Psoas muscle (tissue), 7 donors: ENCODE measurements at regions not wholly inside any gene's neighbourhood (a gene's known extent, or its start where the extent isn't known, plus 50 kb on each side); places are given as distances from the start of the nearest gene placed in this dataset.

Source experiments
- ATAC-seq, 4 donors: fragments of 200-7000 bp; cut with Tn5 transposase; one replicate each; pipeline ENCODE4 v1.9.1; 2020; ENCODE audit warnings: moderate library complexity in 3 of 4, mild to moderate bottlenecking in 2 of 4
- DNase-seq, 2 donors: peaks; one replicate each; pipeline ENCODE4 v3.0.0-alpha.2; 2020
- H3K27ac ChIP-seq: fragments of 200-600 bp; one replicate; pipeline ENCODE4 v1.8.0; 2022
- H3K27me3 ChIP-seq, 3 donors: fragments of 200-600 bp in 1 of 3; one replicate each; pipeline versions ENCODE4 v1.6.1 to v1.8.0; 2013 to 2022; ENCODE audit warnings: low read length in 2 of 3, mild to moderate bottlenecking in 2 of 3, moderate library complexity in 1 of 3; ENCODE audit not compliant: insufficient read depth in 3 of 3
- H3K36me3 ChIP-seq, 2 donors: fragments of 200-600 bp in 1 of 2; one replicate each; pipeline versions ENCODE4 v1.6.1 to v1.8.0; 2013 to 2022; ENCODE audit warnings: low read depth in 1 of 2, mild to moderate bottlenecking in 1 of 2, moderate library complexity in 1 of 2; ENCODE audit not compliant: insufficient read depth in 1 of 2
- H3K4me1 ChIP-seq: fragments of 200-600 bp; one replicate; pipeline ENCODE4 v1.8.0; 2022
- H3K4me3 ChIP-seq: fragments of 200-600 bp; one replicate; pipeline ENCODE4 v1.8.0; 2022; ENCODE audit warnings: mild to moderate bottlenecking
- H3K9me3 ChIP-seq: fragments of 200-600 bp; one replicate; pipeline ENCODE4 v1.8.0; 2022
- WGBS, 3 donors: extraction: QIAGEN DNeasy Blood & Tissue Kit; methylation state at CpG; one replicate each; pipeline versions ENCODE4 v1.1.6 to v1.1.7; 2013; 5-methylcytosine and 5-hydroxymethylcytosine counted together
- intact Hi-C, 2 donors: fragments of 100-400 bp; cut with DNase I; formaldehyde crosslinking; loops; one replicate each; pipeline versions ENCODE4 v1.11.0 to v1.14.2; 2022
- TF ChIP-seq, protein P1 (sequence below): fragments of 200-600 bp; IDR thresholded peaks from one replicate; pipeline ENCODE4 v1.8.0; 2022; ENCODE audit warnings: antibody characterized with exemption
- donor health status: healthy with polysubstance abuse.
- donor health status: DM: no; HTN: no; CAD: no; lungs with moderate emphysema.
- donor health status: Bipolar disorder and iron deficiency.
- donor health status: healthy.
- donor health status: DM: yes; HTN: yes; CAD: no.
- donor health status: DM: no; HTN: no; CAD: no.
- donor health status: DM: yes; HTN: yes; CAD: no.

DNA sequence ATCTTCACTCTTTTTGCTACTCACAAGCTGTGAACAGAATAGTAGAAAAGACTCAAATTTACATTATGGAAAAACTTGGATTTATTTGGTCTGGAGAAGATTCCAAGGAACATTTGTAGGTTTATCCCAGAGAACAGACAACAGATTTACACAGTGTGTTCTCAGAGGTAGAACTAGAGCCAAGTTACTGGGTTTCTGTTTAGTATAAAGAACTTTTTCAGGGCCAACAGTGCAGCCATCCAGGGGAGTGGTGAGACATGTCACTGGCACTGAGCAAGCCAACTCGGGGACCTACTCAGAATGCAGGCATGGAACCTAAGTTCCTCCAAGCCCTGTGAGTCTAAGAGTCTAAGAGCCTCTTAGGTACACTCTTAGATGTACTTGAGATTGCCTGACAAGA, 142.6 kb downstream of the OMA1 start:
- ATAC-seq (no peak), DNase-seq (no peak)
- H3K36me3 ChIP-seq = no peaks in the 10 kb centered on the region
- H3K27ac ChIP-seq = no peak overlapping the region
- H3K4me3 ChIP-seq = no peak overlapping the region
- no peaks in the 10 kb centered on the region for H3K9me3 ChIP-seq
- H3K27me3 ChIP-seq = no peaks in the 10 kb centered on the region
- H3K4me1 ChIP-seq = peaks cover 7% of the 10 kb centered on the region
- TF ChIP-seq, protein P1, sequence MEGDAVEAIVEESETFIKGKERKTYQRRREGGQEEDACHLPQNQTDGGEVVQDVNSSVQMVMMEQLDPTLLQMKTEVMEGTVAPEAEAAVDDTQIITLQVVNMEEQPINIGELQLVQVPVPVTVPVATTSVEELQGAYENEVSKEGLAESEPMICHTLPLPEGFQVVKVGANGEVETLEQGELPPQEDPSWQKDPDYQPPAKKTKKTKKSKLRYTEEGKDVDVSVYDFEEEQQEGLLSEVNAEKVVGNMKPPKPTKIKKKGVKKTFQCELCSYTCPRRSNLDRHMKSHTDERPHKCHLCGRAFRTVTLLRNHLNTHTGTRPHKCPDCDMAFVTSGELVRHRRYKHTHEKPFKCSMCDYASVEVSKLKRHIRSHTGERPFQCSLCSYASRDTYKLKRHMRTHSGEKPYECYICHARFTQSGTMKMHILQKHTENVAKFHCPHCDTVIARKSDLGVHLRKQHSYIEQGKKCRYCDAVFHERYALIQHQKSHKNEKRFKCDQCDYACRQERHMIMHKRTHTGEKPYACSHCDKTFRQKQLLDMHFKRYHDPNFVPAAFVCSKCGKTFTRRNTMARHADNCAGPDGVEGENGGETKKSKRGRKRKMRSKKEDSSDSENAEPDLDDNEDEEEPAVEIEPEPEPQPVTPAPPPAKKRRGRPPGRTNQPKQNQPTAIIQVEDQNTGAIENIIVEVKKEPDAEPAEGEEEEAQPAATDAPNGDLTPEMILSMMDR = no peak
- 52 to 83% (median 56%) methylated on average over 1 of the region's 1 CpG for WGBS, 3 donors
- intact Hi-C loops = no loop called here

DNA sequence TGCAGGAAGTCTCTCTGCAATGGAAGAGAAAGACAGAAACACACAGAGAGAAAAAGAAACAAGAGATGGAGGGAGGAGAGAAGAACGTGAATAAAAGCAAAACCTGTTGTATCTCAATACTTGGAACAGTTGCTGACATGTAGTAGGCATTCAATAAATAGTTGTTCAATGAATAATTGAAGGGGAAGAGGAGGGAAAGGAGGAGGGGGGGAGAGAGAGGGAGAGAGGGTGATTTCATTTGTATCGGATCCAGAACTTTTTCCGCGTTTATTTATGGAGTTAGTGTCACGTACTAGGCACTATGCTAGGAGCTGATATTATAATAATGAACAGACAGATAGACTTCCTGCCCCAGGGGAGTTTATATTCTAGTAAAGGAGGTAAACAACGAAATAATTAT, 144.1 kb downstream of the OMA1 start:
- Histone ChIP-seq H3K4me3 (no peak overlapping the region), H3K36me3 (no peaks in the 10 kb centered on the region), H3K27ac (no peak overlapping the region), H3K27me3 (no peaks in the 10 kb centered on the region), H3K4me1 (peaks cover 7% of the 10 kb centered on the region), H3K9me3 (no peaks in the 10 kb centered on the region)
- no peak for DNase-seq
- intact Hi-C loops = no loop called here
- no peak for ATAC-seq
- TF ChIP-seq, protein P1 = no peak
- WGBS, 3 donors = 16 to 24% (median 18%) methylated on average over 6 of the region's 6 CpGs

DNA sequence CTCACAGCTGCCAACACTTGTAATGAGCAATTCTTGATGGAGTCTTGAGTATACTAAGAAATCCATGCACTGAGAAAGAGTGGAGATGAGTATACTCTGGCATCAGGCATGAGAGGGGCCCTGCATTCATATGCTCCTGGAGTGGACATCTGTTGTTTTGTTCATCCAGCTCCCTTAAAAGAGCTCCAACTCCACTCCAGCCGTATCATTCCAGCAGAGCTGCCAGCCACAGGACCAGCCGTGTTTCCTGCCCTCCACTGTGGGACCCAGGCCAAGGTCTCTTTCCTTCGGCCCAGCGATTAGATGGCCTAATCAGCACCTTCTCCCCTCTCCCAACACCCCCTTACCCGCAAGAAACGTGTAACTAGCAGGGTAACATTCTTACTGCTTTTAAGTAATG, 144.5 kb downstream of the OMA1 start:
- 15 to 29% (median 22%) methylated on average over 6 of the region's 6 CpGs for WGBS, 3 donors
- Histone ChIP-seq H3K27me3 (no peaks in the 10 kb centered on the region), H3K4me1 (peaks cover 7% of the 10 kb centered on the region), H3K36me3 (no peaks in the 10 kb centered on the region), H3K4me3 (no peak overlapping the region), H3K27ac (no peak overlapping the region), H3K9me3 (no peaks in the 10 kb centered on the region)
- ATAC-seq (no peak), DNase-seq (no peak)
- intact Hi-C loops = no loop called here
- TF ChIP-seq, protein P1 = no peak

GRCh38 chr1:58399176-58399575, 147.3 kb downstream of the OMA1 start:
- 61 to 84% (median 71%) methylated on average over 3 of the region's 3 CpGs for WGBS, 3 donors
- no peaks in the 10 kb centered on the region for H3K9me3 ChIP-seq
- intact Hi-C loops = no loop called here
- TF ChIP-seq, protein P1 = no peak
- DNase-seq (no peak), ATAC-seq (no peak)
- H3K27ac ChIP-seq = no peak overlapping the region
- H3K4me1 ChIP-seq = peaks cover 7% of the 10 kb centered on the region
- H3K36me3 ChIP-seq = no peaks in the 10 kb centered on the region
- H3K27me3 ChIP-seq = no peaks in the 10 kb centered on the region
- no peak overlapping the region for H3K4me3 ChIP-seq

- Histone ChIP-seq H3K4me1 (peaks cover 7% of the 10 kb centered on the region), H3K36me3 (no peaks in the 10 kb centered on the region), H3K27ac (no peak overlapping the region), H3K9me3 (no peaks in the 10 kb centered on the region), H3K4me3 (no peak overlapping the region), H3K27me3 (no peaks in the 10 kb centered on the region)
- 69 to 92% (median 86%) methylated on average over 1 of the region's 1 CpG for WGBS, 3 donors
- DNase-seq (no peak), ATAC-seq (no peak)
- TF ChIP-seq, protein P1 = no peak
- intact Hi-C loops = no loop called here
These were observed 147.8 kb downstream of the OMA1 start for GRCh38 chr1:58398714-58399113.
